ENCODE measurements at regions not wholly inside any gene's neighbourhood (a gene's known extent, or its start where the extent isn't known, plus 50 kb on each side); places are given as distances from the start of the nearest gene placed in this dataset.
"Not testable (repeated sequence)": the region's sequence is repeated elsewhere in the genome, so short reads cannot be mapped to it uniquely, and the experiment has no call there.

DNA sequence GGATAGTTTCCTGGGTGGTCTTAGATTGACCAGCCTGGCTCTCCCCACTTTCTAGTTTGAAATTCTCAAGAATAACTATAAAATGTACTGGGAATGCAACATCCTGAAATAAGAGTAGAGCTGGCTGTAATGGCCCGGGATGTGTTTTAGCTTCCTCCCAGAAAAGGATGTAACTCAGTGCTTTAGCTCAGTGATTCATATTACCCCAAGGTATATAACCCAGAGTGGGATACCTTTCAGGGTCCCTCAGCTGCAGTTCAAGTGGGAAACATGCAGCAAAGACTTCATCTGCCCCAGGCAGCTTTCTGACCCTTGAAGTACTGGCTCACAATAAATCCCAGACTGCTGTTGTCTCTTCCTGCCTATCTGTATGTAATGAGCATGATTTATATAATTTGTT is 666.7 kb upstream of the KCND2 start:
- DNase-seq (ENCODE audit: low spot score), result no peak

DNA sequence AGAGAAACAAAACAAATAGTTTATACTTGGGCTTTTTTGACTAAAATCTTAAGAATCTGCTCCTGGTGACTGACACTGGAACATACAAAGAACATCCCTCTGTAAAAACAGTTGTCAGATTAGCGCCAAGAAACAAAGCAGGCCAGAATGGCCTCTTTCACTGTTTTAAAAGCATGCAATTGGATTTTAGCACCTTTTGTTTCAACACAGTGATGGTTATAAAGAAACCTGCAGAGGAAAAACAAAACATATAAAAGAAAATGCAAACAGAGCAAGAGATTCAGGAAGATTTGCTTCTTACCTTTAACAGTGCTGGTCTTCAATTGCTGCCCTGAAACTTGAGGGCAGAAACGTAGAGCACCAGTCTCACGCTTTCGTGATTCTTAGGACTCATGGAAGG is 652.2 kb upstream of the KCND2 start:
- no peak for DNase-seq (ENCODE audit: low spot score)

DNA sequence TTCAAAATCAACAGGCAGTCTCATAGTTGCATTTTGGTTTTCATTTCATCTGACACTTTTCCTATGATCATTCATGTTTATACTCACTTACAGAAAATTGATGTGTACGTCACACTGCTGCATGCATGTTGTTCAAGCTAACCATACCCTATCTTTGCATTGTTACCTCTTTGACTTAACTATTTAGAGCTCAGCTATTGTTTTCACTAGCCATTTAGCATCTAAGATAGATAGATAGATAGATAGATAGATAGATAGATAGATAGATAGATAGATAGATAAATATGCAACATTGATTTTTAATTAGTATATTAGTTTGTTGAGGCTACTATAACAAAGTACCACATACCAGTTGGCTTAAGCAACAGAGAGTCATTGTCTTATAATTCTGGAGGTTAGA is 649.5 kb upstream of the KCND2 start:
- DNase-seq (ENCODE audit: low spot score), result no peak

DNA sequence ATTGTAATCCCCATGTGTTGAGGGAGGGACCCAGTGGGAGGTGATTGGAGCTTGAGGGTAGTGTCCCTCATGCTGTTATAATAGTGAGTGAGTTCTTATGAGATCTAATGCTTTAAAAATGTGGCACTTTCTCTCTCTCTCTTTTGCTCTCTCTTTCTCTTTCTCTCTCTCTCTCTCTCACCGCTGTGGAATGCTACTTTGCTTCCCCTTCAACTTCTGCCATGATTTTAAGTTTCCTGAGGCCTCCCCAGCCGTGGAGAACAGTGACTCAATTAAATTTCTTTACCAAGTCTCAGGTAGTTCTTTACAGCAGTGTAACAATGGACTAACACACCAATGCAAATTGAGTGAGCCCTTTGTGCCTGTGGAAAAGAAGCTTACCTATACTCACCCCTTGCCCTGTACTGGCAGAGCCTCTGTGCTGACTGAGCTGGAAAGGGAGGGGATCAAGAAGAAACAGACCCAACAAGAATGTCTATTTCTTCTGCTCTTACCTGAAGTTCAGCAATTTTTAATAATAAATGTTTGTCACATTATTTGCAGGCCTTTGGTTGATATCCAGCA is 642.5 kb upstream of the KCND2 start:
- DNase-seq (ENCODE audit: low spot score), result no peak

DNA sequence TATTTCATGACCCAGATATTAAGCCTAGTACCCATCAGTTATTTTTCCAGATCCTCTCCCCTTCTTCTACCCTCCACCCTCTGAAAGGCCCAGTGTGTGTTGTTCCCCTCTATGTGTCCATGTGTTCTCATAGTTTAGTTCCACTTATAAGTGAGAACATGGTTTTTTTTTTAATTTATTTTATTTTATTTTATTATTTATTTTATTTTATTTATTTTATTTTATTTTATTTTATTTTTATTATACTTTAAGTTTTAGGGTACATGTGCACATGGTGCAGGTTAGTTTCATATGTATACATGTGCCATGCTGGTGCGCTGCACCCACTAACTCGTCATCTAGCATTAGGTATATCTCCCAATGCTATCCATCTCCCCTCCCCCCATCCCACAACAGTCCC is 639.2 kb upstream of the KCND2 start:
- not testable (repeated sequence) for DNase-seq (ENCODE audit: low spot score)

DNA sequence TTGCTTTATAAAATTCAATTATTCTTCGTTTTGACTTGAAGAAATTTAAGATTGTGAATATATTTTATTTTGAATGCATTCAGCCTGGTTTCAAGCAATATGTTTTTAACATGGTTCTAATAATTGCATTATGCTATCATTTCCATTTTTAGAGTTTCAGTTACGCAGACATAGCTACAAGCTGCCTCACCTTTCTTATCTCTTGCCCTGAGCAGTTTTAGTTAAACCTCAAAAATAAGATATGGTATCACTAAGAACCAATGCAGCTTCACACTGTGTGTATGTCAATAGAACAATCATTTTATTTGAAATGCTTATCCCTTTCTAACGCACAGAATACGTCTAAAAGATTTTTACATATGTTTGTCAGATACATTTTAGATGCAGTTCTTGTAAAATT is 632.6 kb upstream of the KCND2 start:
- DNase-seq (ENCODE audit: low spot score), result no peak

DNA sequence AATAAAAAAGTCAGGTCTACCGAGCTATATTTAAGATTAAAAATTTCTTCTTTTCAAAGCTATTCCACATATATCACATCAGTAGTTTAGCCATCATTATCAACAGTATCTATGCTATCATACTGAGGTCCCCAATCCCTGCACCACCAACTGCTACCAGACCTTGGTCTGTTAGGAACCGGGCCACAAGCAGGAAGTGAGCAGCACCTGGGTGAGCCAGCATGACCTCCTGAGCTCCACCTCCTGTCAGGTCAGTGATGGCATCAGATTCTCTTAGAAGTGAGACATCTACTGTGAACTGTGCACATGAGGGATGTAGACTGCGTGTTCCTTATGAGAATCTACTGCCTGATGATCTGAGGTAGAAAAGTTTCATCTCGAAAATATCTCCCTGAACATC is 632.1 kb upstream of the KCND2 start:
- no peak for DNase-seq (ENCODE audit: low spot score)

DNA sequence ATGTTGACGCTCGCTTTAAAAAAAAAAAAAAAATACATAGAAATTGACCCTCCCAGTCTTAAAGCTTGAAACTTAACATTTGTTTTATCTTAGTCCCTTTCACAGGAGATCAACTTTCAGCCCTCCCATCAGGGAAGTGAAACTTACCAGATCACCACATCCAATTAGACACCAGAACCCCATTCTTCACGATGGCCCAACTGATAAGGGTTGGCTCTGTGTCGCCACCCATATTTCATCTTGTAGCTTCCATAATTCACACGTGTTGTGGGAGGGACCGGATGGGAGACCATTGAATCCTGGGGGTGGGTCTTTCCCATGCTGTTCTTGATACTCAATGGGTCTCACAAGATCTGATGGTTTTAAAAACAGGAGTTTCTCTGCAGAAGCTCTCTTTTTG is 629.4 kb upstream of the KCND2 start:
- no peak for DNase-seq (ENCODE audit: low spot score)

DNA sequence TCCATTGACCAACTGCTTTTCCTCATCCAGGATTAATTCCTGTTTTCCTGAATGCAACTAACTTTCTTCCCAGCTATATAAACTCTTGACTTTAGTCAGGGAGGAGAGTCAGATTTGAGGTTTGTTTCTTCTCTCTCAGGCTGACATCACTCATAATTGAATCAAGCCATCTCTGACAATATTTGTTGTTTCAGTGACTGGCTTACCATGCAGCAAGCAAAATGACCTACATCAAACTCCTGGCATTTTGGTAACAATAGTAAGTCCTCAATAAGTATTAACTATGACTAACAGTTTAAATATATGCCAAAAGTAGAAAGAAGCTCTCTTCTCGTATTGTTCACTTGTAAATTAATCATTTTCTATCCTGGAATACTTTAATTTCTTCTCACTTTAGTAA is 625.7 kb upstream of the KCND2 start:
- no peak for DNase-seq (ENCODE audit: low spot score)

DNA sequence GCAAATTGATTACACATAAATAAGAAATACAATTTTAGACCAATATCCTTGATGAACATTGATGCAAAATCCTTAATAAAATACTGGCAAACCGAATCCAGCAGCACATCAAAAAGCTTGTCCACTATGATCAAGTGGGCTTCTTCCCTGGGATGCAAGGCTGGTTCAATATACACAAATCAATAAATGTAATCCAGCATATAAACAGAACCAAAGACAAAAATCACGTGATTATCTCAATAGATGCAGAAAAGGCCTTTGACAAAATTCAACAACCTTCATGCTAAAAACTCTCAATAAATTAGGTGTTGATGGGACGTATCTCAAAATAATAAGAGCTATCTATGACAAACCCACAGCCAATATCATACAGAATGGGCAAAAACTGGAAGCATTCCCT is 624.2 kb upstream of the KCND2 start:
- not testable (repeated sequence) for DNase-seq (ENCODE audit: low spot score)

DNA sequence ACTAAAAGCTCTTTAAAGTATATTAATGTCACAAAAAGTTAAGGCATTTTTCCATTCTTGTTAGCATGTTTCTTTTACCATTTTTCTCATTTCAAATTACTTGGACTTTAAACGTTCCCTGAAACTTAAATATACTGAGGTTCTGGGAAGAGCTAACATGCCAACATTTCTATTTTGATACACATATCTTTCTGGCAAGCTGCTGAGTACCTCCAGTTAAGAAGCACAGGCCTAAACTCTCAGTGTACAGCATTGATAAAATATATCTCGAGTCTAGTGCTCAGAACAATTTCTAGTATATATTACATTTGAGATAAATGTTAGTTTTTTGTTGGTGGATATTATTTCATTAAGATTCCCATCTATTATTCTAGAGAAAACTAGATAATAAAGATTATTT is 612.9 kb upstream of the KCND2 start:
- no peak for DNase-seq (ENCODE audit: low spot score)

DNA sequence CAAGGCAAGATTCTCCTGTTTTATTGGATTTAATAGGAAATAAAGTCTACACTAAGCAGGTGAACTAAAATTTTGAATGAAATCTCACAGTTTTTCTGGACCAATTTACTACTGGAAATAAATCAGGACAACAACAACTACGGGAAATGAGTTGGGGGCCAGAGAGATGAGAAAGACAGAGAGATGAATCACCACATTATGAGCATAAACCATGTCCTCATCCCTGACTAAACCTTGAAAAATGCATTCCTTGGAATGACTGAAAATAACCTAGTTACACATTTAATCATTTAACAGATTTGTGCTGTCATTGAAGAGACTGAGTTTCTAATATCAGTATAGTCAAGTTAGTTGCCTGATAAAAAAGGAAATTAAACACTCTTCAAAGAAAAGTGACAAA is 608.4 kb upstream of the KCND2 start:
- no peak for DNase-seq (ENCODE audit: low spot score)

DNA sequence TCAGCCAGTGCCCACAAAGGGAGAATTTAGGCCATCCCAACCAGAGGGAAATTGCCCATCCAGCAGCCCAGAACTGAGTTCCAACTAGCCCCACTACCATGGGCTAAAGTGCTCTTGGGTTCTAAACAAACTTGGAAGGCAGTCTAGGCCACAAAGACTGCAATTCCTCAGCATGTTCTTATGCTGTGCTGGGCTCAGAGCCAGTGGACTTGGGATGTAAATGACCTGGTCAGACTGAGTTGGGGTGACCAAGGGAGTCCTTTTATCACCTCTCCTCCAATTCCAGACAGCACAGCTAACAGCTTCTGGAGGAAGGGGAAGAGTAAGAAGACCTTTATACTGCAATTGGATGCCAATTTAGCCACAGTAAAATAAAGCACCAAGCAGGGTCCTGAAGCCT is 607.2 kb upstream of the KCND2 start:
- no peak for DNase-seq (ENCODE audit: low spot score)

DNA sequence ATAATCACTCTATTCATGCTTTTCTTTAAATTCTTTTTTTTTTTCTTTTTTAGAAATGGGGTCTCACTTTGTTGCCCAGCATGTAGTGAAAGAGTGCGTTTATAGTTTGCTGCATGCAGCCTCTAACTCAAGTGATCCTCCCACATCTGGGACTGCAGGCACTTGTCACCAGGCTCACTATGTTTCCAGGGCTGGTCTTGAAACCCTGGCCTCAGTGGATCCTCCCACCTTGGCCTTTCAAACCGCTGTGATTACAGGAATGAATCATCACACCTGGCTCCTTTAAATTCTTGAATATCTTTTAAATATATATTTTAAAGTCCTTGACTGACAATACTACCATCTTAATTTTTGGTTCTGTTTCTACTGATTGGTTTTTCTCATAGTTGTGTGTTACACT is 591.6 kb upstream of the KCND2 start:
- DNase-seq (ENCODE audit: low spot score), result no peak

DNA sequence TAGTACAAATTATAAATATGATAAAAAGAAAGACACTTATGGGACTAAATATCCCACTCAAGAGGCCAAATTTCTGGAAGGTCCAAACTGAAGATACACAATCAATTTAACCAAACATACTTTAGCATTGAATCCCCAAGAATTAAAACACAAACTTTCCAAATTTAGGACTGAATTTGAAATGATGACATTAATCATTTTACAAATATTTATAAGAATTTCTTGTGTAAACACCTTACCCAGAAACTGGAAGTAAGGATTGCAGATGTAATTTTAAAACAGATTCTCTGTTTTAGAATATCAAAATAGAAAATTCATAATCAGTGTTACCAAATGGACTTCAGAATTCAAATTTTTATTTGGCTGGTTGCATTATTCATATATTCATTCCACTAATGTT is 588.2 kb upstream of the KCND2 start:
- DNase-seq (ENCODE audit: low spot score), result no peak

DNA sequence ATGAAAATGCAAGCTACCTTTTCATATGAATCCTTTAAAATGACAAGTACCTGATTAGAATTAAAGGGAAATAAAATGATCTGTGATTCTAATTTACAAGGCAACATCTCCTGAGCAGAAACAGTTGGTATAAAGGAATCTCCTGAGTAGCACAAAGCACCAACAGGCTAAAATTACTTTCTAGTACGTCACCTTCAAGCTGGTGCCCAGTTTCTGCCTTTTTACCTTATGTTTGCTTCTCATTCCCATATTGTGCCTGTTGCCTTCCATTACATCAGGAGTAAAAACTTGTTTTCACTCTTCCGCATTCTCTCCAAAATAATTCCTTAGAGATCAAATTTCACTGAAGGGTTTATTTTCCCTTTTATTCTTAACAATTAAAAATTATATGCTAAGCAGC is 587.1 kb upstream of the KCND2 start:
- DNase-seq (ENCODE audit: low spot score), result no peak

DNA sequence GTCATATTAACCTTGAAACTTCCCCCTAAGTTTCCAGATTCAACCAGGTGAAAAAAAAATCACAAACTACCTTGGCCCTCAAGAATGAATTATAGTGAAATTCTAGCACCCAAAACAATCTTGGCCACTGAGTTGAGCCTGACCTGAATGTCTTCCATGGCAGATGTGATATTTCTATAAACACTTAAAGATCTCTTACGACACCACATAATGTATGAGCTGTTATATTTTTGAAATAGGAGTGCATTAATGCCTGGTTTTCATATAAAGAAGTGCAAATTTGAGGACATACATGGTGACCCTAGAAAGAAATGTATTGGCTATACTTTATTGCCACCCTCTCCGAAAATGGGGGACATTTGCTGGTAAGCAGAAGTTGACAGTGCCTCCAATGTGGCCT is 584.1 kb upstream of the KCND2 start:
- no peak for DNase-seq (ENCODE audit: low spot score)

DNA sequence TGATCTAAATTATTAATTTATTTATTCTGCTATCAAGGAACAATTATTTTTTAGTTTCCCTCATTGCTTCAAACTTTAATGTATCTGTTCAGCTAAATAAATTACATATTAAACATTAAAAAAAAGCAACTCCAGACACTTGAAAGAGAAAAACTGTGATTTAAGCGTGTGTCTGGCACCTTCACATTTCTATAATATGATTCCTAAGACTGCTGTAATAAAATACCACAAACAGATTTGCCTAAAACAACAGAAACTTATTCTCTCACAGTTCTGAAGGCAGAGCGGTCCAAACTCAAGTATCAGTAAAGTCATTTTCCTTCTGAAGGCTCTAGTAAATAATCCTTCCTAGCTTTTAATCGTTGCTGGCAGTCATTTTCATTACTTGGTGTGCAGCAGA is 580.4 kb upstream of the KCND2 start:
- no peak for DNase-seq (ENCODE audit: low spot score)

DNA sequence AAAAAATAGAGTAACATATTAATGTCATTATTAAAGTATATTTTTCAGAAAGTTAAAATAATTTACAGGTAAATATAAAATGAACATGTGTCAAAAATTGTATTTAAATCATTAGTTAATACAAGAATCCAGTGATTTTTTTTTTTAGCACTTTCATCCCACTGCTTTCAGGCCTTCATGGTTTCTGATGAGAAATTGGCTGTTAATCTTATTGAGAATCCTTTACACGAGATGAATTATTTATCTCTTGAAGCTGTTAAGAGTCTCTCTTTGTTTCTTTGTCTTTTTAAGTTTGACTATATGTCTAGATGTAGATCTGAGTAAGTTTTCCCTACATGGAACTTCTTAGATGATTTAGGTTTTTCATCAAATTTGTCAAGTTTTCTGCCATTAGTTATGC is 578.5 kb upstream of the KCND2 start:
- no peak for DNase-seq (ENCODE audit: low spot score)

DNA sequence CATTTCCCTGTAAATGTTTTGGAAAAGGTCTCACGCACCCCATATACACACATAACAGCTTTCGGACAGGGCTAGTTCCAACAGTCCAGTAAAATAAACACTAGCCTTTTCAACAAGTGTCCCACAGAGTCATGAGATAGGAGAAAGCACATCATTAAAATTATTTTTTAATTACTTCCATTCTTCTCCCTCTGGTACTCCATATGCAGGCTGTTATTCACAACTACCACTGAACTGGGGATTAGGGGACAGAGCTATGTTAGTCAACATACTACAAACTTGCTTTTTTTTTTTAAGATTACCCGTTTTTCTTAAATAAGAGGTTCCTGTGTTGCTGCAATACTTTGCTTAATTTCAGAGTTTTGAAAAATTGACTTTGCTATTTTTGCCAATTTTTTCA is 576.6 kb upstream of the KCND2 start:
- DNase-seq (ENCODE audit: low spot score), result no peak

DNA sequence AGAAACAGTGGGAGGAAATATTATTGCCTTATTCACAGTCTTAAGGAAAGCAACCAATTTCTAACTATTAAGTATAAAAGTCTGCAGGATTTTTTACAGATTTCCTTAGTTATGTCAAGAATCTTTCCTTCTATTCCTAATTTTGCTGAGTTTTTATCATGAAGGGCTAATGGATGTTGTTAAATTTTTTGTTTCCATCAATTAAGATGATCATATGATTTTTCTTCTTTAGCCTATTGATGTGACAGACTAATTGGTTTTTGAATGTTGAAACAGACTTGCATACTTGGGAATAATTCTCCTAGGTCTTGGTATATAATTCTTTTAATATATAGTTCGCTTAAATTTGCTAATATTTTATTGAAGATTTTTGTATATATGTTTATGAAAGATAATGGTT is 569.1 kb upstream of the KCND2 start:
- DNase-seq (ENCODE audit: low spot score), result no peak

DNA sequence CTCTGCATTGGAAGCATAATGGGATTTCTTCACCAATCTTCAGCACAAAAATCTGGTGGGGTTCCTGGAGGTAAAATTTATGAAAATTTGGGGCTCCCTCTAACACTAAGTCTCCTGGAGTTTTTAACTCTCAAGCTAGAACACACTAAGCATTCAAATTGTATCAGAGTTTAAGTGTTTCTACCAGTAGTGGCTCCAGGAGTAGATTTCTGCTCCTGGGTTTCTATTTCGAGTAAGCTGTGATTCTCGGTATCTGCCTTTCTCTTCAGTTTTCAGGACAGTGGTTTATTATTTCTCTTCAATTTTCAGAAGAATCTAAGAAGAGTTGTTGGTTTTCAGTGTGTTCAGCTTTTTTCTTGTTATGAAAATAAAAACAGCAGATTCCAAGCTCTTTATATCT is 566.4 kb upstream of the KCND2 start:
- DNase-seq (ENCODE audit: low spot score), result no peak

DNA sequence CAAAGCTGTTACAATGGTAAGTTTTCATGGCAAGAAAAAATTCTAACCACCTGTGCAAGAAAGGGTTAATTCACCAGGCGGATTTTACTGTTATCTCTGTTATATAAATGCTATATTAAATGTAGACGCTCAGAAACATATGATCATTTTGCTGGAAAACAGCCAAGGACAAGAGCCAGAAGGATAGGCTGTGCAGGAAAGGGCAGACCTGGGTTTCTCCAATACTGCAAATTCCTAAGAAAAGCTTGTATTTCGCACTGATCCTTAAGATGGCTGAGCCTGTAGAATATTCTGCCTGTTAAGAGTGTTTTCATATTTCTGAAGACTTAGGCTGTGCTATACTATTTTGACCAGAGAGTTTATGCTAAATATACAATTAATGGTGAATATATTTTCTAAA is 564.1 kb upstream of the KCND2 start:
- DNase-seq (ENCODE audit: low spot score), result no peak

DNA sequence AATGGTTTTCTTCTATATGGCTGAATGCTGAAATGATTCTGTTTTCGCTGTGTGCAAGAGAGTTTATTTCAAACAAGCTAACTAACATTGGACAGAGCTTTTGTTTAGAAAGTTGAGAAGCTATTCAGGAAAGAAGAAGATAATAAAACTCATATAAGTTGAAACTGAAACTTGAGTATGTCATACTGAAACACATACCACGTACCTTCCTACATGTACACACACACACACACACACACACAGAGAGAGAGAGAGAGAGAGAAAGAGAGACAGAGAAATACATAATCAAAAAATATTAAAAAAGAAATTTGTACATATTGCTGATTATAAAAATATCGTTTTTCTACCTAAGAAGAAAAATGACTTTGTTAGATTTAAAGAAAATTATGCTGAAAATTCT is 561.9 kb upstream of the KCND2 start:
- DNase-seq (ENCODE audit: low spot score), result no peak

DNA sequence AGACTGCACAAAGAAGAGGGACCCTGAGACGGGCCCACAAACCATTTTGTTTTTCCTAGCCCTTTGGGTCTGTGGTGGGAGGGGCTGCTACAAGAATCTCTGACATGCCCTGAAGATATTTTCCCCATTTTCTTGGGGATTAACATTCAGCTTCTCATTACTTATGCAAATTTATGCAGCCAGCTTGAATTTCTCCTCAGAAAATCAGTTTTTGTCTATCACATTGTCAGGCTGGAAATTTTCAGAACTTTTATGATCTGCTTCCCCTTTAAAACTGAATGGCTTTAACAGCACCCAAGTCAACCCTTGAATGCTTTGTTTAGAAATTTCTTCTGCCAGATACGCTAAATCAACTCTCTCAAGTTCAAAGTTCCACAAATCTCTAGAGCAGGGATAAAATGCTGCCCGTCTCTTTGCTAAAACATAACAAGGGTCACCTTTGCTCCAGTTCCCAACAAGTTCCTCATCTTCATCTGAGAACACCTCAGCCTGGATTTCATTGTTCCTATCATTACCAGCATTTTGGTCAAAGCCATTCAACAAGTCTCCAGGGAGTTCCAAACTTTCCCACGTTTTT is 560.0 kb upstream of the KCND2 start:
- no peak for DNase-seq (ENCODE audit: low spot score)
